ENCODE measurements at regions not wholly inside any gene's neighbourhood (a gene's known extent, or its start where the extent isn't known, plus 50 kb on each side); places are given as distances from the start of the nearest gene placed in this dataset.

- Histone ChIP-seq H3K27me3 (ENCODE audit: control insufficient read depth in 2 of 2, insufficient read depth in 2 of 2, low read length in 2 of 2) (no peaks in the 10 kb centered on the region), H3K9ac (replicated peaks; ENCODE audit: extremely low read depth, insufficient read depth, low read length) (no peak overlapping the region), H3K79me2 (ENCODE audit: control insufficient read depth, insufficient read depth, low read length) (no peaks in the 10 kb centered on the region), H4K20me1 (replicated peaks; ENCODE audit: control insufficient read depth, extremely low read depth, insufficient read depth, low read length) (no peaks in the 10 kb centered on the region), H3K9me3 (replicated peaks; ENCODE audit: control insufficient read depth, insufficient read depth, low read length) (no peaks in the 10 kb centered on the region), H2AFZ (ENCODE audit: low read depth, low read length) (no peak overlapping the region), H3K4me3 (replicated peaks in 1 of 3; ENCODE audit: insufficient read depth in 1 of 3, low read depth in 1 of 3, low read length in 3 of 3) (no peak overlapping the region), H3K4me2 (ENCODE audit: insufficient read depth, low read length) (no peak overlapping the region), H3K9me1 (replicated peaks; ENCODE audit: control insufficient read depth, extremely low read depth, insufficient read depth, low read length) (no peaks in the 10 kb centered on the region), H3K27ac (ENCODE audit: insufficient read depth, low read depth, low read length) (no peak overlapping the region), H3K36me3 (ENCODE audit: control insufficient read depth in 2 of 2, extremely low read depth in 1 of 2, insufficient read depth in 2 of 2, low read length in 2 of 2) (no peaks in the 10 kb centered on the region), H3K4me1 (ENCODE audit: control insufficient read depth, extremely low read depth, insufficient read depth, low read length) (no peaks in the 10 kb centered on the region)
- TF ChIP-seq MYC (IDR thresholded peaks at IDR 0.05; ENCODE audit: low read depth, low read length): no peak
- TF ChIP-seq EZH2 (IDR thresholded peaks at IDR 0.05; ENCODE audit: borderline replicate concordance, low read depth, low read length, severe bottlenecking): no peak
- no peak for TF ChIP-seq GATA2 (IDR thresholded peaks at IDR 0.05; ENCODE audit: insufficient read depth, insufficient read length, low read depth, low read length)
- TF ChIP-seq POLR2AphosphoS5 (IDR thresholded peaks at IDR 0.05; ENCODE audit: insufficient read depth, low read depth, low read length): no peak
- TF ChIP-seq POLR2A (IDR thresholded peaks at IDR 0.05; ENCODE audit: low read depth, low read length): no peak
- TF ChIP-seq JUN (IDR thresholded peaks at IDR 0.05; ENCODE audit: borderline replicate concordance, insufficient read depth, insufficient read length, low read depth): no peak
- no TSS peak for BruUV-seq (replicated peaks)
- POLR2A ChIA-PET: no interaction called here
- no peak for DNase-seq (ENCODE audit: low read depth, low spot score)
- intact Hi-C loops (cut with micrococcal nuclease): no loop called here
- FAIRE-seq: no peak
- dilution Hi-C loops (cut with MboI; ENCODE audit: extremely low pct_ligation_motif_present, low sequenced_read_pairs): no loop called here
- CTCF ChIA-PET: no interaction called here
Measured at GRCh38 chr20:63114693-63115311, 101.1 kb downstream of the YTHDF1 start.

- Histone ChIP-seq H3K36me3 (ENCODE audit: control insufficient read depth in 2 of 2, extremely low read depth in 1 of 2, insufficient read depth in 2 of 2, low read length in 2 of 2) (no peaks in the 10 kb centered on the region), H2AFZ (ENCODE audit: low read depth, low read length) (no peak overlapping the region), H3K4me2 (ENCODE audit: insufficient read depth, low read length) (no peak overlapping the region), H3K4me1 (ENCODE audit: control insufficient read depth, extremely low read depth, insufficient read depth, low read length) (no peaks in the 10 kb centered on the region), H3K9me1 (replicated peaks; ENCODE audit: control insufficient read depth, extremely low read depth, insufficient read depth, low read length) (no peaks in the 10 kb centered on the region), H4K20me1 (replicated peaks; ENCODE audit: control insufficient read depth, extremely low read depth, insufficient read depth, low read length) (no peaks in the 10 kb centered on the region), H3K27me3 (ENCODE audit: control insufficient read depth in 2 of 2, insufficient read depth in 2 of 2, low read length in 2 of 2) (no peaks in the 10 kb centered on the region), H3K27ac (ENCODE audit: insufficient read depth, low read depth, low read length) (no peak overlapping the region), H3K9ac (replicated peaks; ENCODE audit: extremely low read depth, insufficient read depth, low read length) (no peak overlapping the region), H3K4me3 (replicated peaks in 1 of 3; ENCODE audit: insufficient read depth in 1 of 3, low read depth in 1 of 3, low read length in 3 of 3) (no peak overlapping the region), H3K9me3 (replicated peaks; ENCODE audit: control insufficient read depth, insufficient read depth, low read length) (no peaks in the 10 kb centered on the region), H3K79me2 (ENCODE audit: control insufficient read depth, insufficient read depth, low read length) (no peaks in the 10 kb centered on the region)
- CTCF ChIA-PET: no interaction called here
- POLR2A ChIA-PET: no interaction called here
- intact Hi-C loops (cut with micrococcal nuclease): no loop called here
- dilution Hi-C loops (cut with MboI; ENCODE audit: extremely low pct_ligation_motif_present, low sequenced_read_pairs): no loop called here
- TF ChIP-seq MYC (IDR thresholded peaks at IDR 0.05; ENCODE audit: low read depth, low read length) (no peak), JUN (IDR thresholded peaks at IDR 0.05; ENCODE audit: borderline replicate concordance, insufficient read depth, insufficient read length, low read depth) (no peak), GATA2 (IDR thresholded peaks at IDR 0.05; ENCODE audit: insufficient read depth, insufficient read length, low read depth, low read length) (no peak)
- no peak for DNase-seq (ENCODE audit: low read depth, low spot score)
- FAIRE-seq: no peak
- no TSS peak for BruUV-seq (replicated peaks)
Measured at GRCh38 chr20:63114006-63114692, 101.8 kb downstream of the YTHDF1 start.
